H1 (cell line): ENCODE measurements at regions not wholly inside any gene's neighbourhood (a gene's known extent, or its start where the extent isn't known, plus 50 kb on each side); places are given as distances from the start of the nearest gene placed in this dataset.

Source experiments
- CTCF ChIA-PET: fragments of 300-600 bp; sonication (Branson Sonifier 250); formaldehyde crosslinking; loops from one replicate; lab custom pipeline; 2021; ENCODE audit not compliant: partially characterized antibody; lab: Charles Lee
- POLR2A ChIA-PET: fragments of 300-600 bp; sonication (Branson Sonifier 250); formaldehyde crosslinking; loops from one replicate; lab custom pipeline; 2021; ENCODE audit warnings: inconsistent platforms; ENCODE audit not compliant: partially characterized antibody; lab: Charles Lee
- DNase-seq, 2 experiments: peaks; one replicate each; pipeline versions ENCODE4 v3.0.0 to v3.0.0-alpha.2; 2010 to 2022; ENCODE audit warnings: low spot score in 2 of 2, low read depth in 1 of 2, mixed read lengths in 1 of 2
- FAIRE-seq: peaks from 2 replicates; lab custom pipeline; 2011; peaks lifted over from hg19 to GRCh38; lab: Jason Lieb, UNC
- H2AFZ ChIP-seq: 2 replicates; pipeline ENCODE4 v1.8.1; 2012; ENCODE audit warnings: low read length, inconsistent platforms
- H2AK5ac ChIP-seq: 2 replicates; pipeline ENCODE4 v1.6.1; 2013; ENCODE audit warnings: low read depth, low read length
- H2BK120ac ChIP-seq: replicated peaks from 2 replicates; pipeline ENCODE3; 2013; ENCODE audit warnings: low read depth, low read length, inconsistent platforms
- H2BK12ac ChIP-seq: 2 replicates; pipeline ENCODE4 v1.6.1; 2013; ENCODE audit warnings: low read depth, low read length
- H2BK15ac ChIP-seq: 2 replicates; pipeline ENCODE4 v1.6.1; 2013; ENCODE audit warnings: low read length
- H2BK20ac ChIP-seq: 2 replicates; pipeline ENCODE4 v1.6.1; 2013; ENCODE audit warnings: low read length
- H2BK5ac ChIP-seq: 2 replicates; pipeline ENCODE4 v1.6.1; 2013; ENCODE audit warnings: low read depth, low read length
- H3K14ac ChIP-seq: 2 replicates; pipeline ENCODE4 v1.6.1; 2013; ENCODE audit warnings: inconsistent platforms; ENCODE audit not compliant: insufficient read length
- H3K18ac ChIP-seq: 2 replicates; pipeline ENCODE4 v1.6.1; 2013; ENCODE audit warnings: low read length; ENCODE audit errors: extremely low read depth
- H3K23ac ChIP-seq: 2 replicates; pipeline ENCODE4 v1.6.1; 2013; ENCODE audit warnings: inconsistent platforms; ENCODE audit not compliant: insufficient read length
- H3K23me2 ChIP-seq: 2 replicates; pipeline ENCODE4 v1.6.1; 2013; ENCODE audit warnings: low read depth, low read length
- H3K27ac ChIP-seq: 2 replicates; pipeline ENCODE4 v1.6.1; 2011; ENCODE audit warnings: low read depth, low read length, inconsistent platforms
- H3K27me3 ChIP-seq, 4 experiments: replicated peaks in 1 of 4; 1 replicate in 1 of 4; 2 replicates in 3 of 4; pipeline versions ENCODE4 v1.6.1 to v1.8.1; 2011 to 2013; ENCODE audit warnings: low read length in 3 of 4, mild to moderate bottlenecking in 3 of 4, inconsistent platforms in 2 of 4, mixed read lengths in 2 of 4, moderate library complexity in 1 of 4; ENCODE audit not compliant: control insufficient read depth in 3 of 4, insufficient read depth in 3 of 4; ENCODE audit errors: extremely low read depth in 1 of 4
- H3K36me3 ChIP-seq, 4 experiments: 2 replicates each; pipeline versions ENCODE4 v1.6.1 to v1.8.1; 2011 to 2013; ENCODE audit warnings: mild to moderate bottlenecking in 4 of 4, low read length in 3 of 4, moderate library complexity in 2 of 4, control low read depth in 1 of 4, inconsistent platforms in 1 of 4; ENCODE audit not compliant: insufficient read depth in 4 of 4, control insufficient read depth in 2 of 4
- H3K4ac ChIP-seq: replicated peaks from 2 replicates; pipeline ENCODE3; 2013; ENCODE audit warnings: low read length, low read depth, mixed read lengths, inconsistent platforms; ENCODE audit not compliant: insufficient read length
- H3K4me1 ChIP-seq, 4 experiments: replicated peaks in 1 of 4; 1 replicate in 1 of 4; 2 replicates in 3 of 4; pipeline versions ENCODE4 v1.6.1 to v1.8.1; 2011 to 2013; ENCODE audit warnings: low read length in 3 of 4, inconsistent platforms in 2 of 4, mixed read lengths in 1 of 4; ENCODE audit not compliant: insufficient read depth in 4 of 4, control insufficient read depth in 3 of 4
- H3K4me2 ChIP-seq, 2 experiments: 2 replicates each; pipeline versions ENCODE4 v1.6.1 to v1.8.1; 2011 to 2013; ENCODE audit warnings: low read depth in 2 of 2, low read length in 2 of 2, control low read depth in 1 of 2, inconsistent platforms in 1 of 2, mild to moderate bottlenecking in 1 of 2; ENCODE audit not compliant: insufficient read depth in 1 of 2
- H3K4me3 ChIP-seq, 4 experiments: fragments of 200-600, 300-600 bp in 1 of 4; sonication (generic), shearing (Covaris generic), sonication (Bioruptor Twin) in 1 of 4; 2 replicates each; pipeline versions ENCODE4 v1.5.1 to v1.8.1; 2011 to 2016; ENCODE audit warnings: low read length in 4 of 4, low read depth in 3 of 4, control low read depth in 2 of 4, inconsistent platforms in 2 of 4, mild to moderate bottlenecking in 2 of 4, mixed read lengths in 1 of 4, moderate library complexity in 1 of 4; ENCODE audit not compliant: insufficient read depth in 2 of 4; ENCODE audit errors: extremely low read depth in 1 of 4
- H3K56ac ChIP-seq: replicated peaks from 2 replicates; pipeline ENCODE3; 2013; ENCODE audit warnings: low read depth, mild to moderate bottlenecking, mixed read lengths, low read length, inconsistent platforms; ENCODE audit not compliant: insufficient read length
- H3K79me1 ChIP-seq: 2 replicates; pipeline ENCODE4 v1.6.1; 2013; ENCODE audit warnings: low read depth, low read length, control low read depth
- H3K79me2 ChIP-seq, 2 experiments: 2 replicates each; pipeline versions ENCODE4 v1.6.1 to v1.8.1; 2012 to 2013; ENCODE audit warnings: low read length in 2 of 2, mild to moderate bottlenecking in 2 of 2, inconsistent platforms in 1 of 2; ENCODE audit not compliant: insufficient read depth in 2 of 2, control insufficient read depth in 1 of 2
- H3K9ac ChIP-seq, 4 experiments: replicated peaks in 1 of 4; 1 replicate in 1 of 4; 2 replicates in 3 of 4; pipeline versions ENCODE4 v1.6.1 to v1.8.1; 2011 to 2013; ENCODE audit warnings: low read depth in 3 of 4, low read length in 3 of 4, control low read depth in 2 of 4, mild to moderate bottlenecking in 2 of 4, moderate library complexity in 2 of 4, inconsistent platforms in 1 of 4; ENCODE audit errors: extremely low read depth in 1 of 4
- H3K9me3 ChIP-seq, 2 experiments: 2 replicates each; pipeline versions ENCODE4 v1.6.1 to v1.8.1; 2012 to 2013; ENCODE audit warnings: mild to moderate bottlenecking in 2 of 2, moderate library complexity in 2 of 2, control low read depth in 1 of 2, inconsistent platforms in 1 of 2, low read depth in 1 of 2, low read length in 1 of 2, mixed read lengths in 1 of 2; ENCODE audit not compliant: insufficient read depth in 2 of 2
- H4K20me1 ChIP-seq, 2 experiments: replicated peaks in 1 of 2; 2 replicates each; pipeline versions ENCODE3 to v1.8.1; 2011 to 2013; ENCODE audit warnings: inconsistent platforms in 2 of 2, low read length in 2 of 2, mild to moderate bottlenecking in 1 of 2; ENCODE audit not compliant: insufficient read depth in 2 of 2, control insufficient read depth in 1 of 2
- H4K5ac ChIP-seq: 2 replicates; pipeline ENCODE4 v1.6.1; 2013; ENCODE audit warnings: low read length, low read depth, mixed read lengths, inconsistent platforms; ENCODE audit not compliant: insufficient read length
- H4K8ac ChIP-seq: 2 replicates; pipeline ENCODE4 v1.8.0; 2013; ENCODE audit warnings: mild to moderate bottlenecking, moderate library complexity, low read length, inconsistent platforms; ENCODE audit not compliant: insufficient read depth; ENCODE audit errors: extremely low read depth
- H4K91ac ChIP-seq: replicated peaks from 2 replicates; pipeline ENCODE3; 2013; ENCODE audit warnings: low read length, mixed read lengths, inconsistent platforms; ENCODE audit not compliant: insufficient read length
- BCL11A ChIP-seq, 2 experiments: IDR thresholded peaks; one replicate each; pipeline ENCODE4 v1.6.1; 2011; ENCODE audit warnings: low read depth in 2 of 2, low read length in 2 of 2, mild to moderate bottlenecking in 2 of 2
- BRCA1 ChIP-seq: IDR thresholded peaks from 2 replicates; pipeline ENCODE4 v1.6.1; 2012; ENCODE audit warnings: low read depth, low read length, improper control_type of control experiment
- CEBPB ChIP-seq: IDR thresholded peaks from 2 replicates; pipeline ENCODE4 v1.6.1; 2012; ENCODE audit warnings: low read depth, low read length
- CTBP2 ChIP-seq: IDR thresholded peaks from 2 replicates; pipeline ENCODE4 v1.7.0; 2011; ENCODE audit warnings: borderline replicate concordance, mild to moderate bottlenecking, moderate library complexity, mixed read lengths, low read length; ENCODE audit not compliant: insufficient read depth, insufficient read length
- EGR1 ChIP-seq: IDR thresholded peaks from 2 replicates; pipeline ENCODE4 v1.6.1; 2011; ENCODE audit warnings: low read depth, low read length, borderline replicate concordance
- HDAC2 ChIP-seq, 2 experiments: fragments of 300-600 bp in 1 of 2; sonication (generic) in 1 of 2; IDR thresholded peaks; 2 replicates each; pipeline ENCODE4 v1.6.1; 2011 to 2012; ENCODE audit warnings: low read depth in 2 of 2, low read length in 2 of 2, mild to moderate bottlenecking in 2 of 2, moderate library complexity in 2 of 2, borderline replicate concordance in 1 of 2, inconsistent platforms in 1 of 2
- KDM1A ChIP-seq: fragments of 200-600, 300-600 bp; sonication (generic); IDR thresholded peaks from 2 replicates; pipeline ENCODE4 v1.7.1; 2016; ENCODE audit warnings: mild to moderate bottlenecking, low read length, borderline replicate concordance
- MAFK ChIP-seq: IDR thresholded peaks from 2 replicates; pipeline ENCODE4 v1.6.1; 2012; ENCODE audit warnings: low read depth, mild to moderate bottlenecking, improper control_type of control experiment, low read length
- POLR2AphosphoS5 ChIP-seq: IDR thresholded peaks from 2 replicates; pipeline ENCODE4 v1.6.1; 2011; ENCODE audit warnings: low read depth, low read length
- RFX5 ChIP-seq: IDR thresholded peaks from 2 replicates; pipeline ENCODE4 v1.6.1; 2011; ENCODE audit warnings: low read depth, low read length, improper control_type of control experiment, borderline replicate concordance
- RNF2 ChIP-seq: fragments of 200-900, 300-1000 bp; sonication (generic); IDR thresholded peaks from 2 replicates; pipeline ENCODE4 v1.7.1; 2016; ENCODE audit warnings: borderline replicate concordance, low read depth, mild to moderate bottlenecking, antibody characterized with exemption, low read length; ENCODE audit not compliant: poor library complexity, severe bottlenecking; ENCODE audit errors: missing control alignments
- SIRT6 ChIP-seq: IDR thresholded peaks from one replicate; pipeline ENCODE4 v1.7.1; 2012; ENCODE audit warnings: low read length, inconsistent platforms
- SP1 ChIP-seq: IDR thresholded peaks from 2 replicates; pipeline ENCODE4 v1.6.1; 2011; ENCODE audit warnings: low read depth, low read length
- TBP ChIP-seq: IDR thresholded peaks from 2 replicates; pipeline ENCODE4 v1.6.1; 2011; ENCODE audit warnings: low read depth, low read length, improper control_type of control experiment
- WGBS, 2 experiments: shearing (Covaris generic) in 1 of 2; methylation state at CpG; one replicate each; pipeline versions ENCODE4 v1.1.6 to v1.1.7; 2013 to 2015; ENCODE audit warnings: low lambda C conversion rate in 2 of 2, mixed read lengths in 2 of 2, inconsistent platforms in 1 of 2, low coverage in 1 of 2, missing lambda C conversion rate in 1 of 2; ENCODE audit not compliant: insufficient replicate concordance in 2 of 2, insufficient coverage in 1 of 2, insufficient read length in 1 of 2; ENCODE audit errors: extremely low coverage in 1 of 2, missing lambda C conversion rate in 1 of 2; 5-methylcytosine and 5-hydroxymethylcytosine counted together

DNA sequence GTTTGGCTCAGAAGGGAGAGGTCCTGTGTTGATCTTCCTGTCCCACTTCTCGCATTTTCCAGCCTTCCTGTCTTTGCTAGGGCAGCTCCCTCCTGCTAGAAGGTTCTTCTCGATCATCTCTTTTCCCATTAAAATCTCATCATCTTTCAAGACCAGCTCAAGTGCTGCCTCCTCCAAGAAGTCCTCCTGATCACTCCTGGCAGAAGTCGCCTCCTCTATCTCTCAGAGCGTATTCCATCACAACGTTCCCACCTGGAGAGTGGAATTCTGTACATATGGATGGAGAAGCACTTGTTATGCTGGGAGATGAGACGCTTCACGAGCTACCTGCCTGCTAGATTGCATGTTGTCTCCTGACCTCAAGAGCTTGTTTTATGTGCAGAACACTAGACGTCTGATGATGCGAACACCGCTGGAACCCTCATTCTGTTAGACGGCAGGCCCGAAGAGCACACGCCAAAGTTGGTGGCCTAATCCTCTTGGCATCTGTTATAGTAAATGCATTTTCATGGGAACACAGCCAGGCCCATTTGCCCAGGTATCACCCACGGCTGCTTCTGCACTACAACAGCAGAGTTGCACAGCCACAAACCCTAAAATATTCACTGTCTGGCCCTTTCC lies 68.0 kb upstream of the INSIG1 start:
- peaks cover 0 to 19% (median 17%) of the 10 kb centered on the region in 4 experiments; a peak in 6 of 7 replicates for H3K4me1 ChIP-seq
- no peak overlapping the region for H3K27ac ChIP-seq
- no peaks in the 10 kb centered on the region for H3K23me2 ChIP-seq
- no peak overlapping the region for H3K18ac ChIP-seq
- H3K4me3 ChIP-seq, result no peak overlapping the region
- no peak overlapping the region for H3K14ac ChIP-seq
- H2BK12ac ChIP-seq, result no peak overlapping the region
- peaks cover 0 to 15% (median 7%) of the 10 kb centered on the region in 4 experiments; a peak in 5 of 7 replicates for H3K27me3 ChIP-seq
- H2BK120ac ChIP-seq, result no peak overlapping the region
- H3K23ac ChIP-seq, result no peak overlapping the region
- FAIRE-seq (no peak), DNase-seq (no peak)
- WGBS, 2 experiments, result 91% methylated on average over 14 of the region's 14 CpGs; no CpG with 5 or more reads in 1 of the 2 experiments
- no peaks in the 10 kb centered on the region for H3K79me2 ChIP-seq
- H3K56ac ChIP-seq, result no peak overlapping the region
- H2BK5ac ChIP-seq, result no peak overlapping the region
- no peak overlapping the region for H4K5ac ChIP-seq
- ChIA-PET CTCF (interaction anchor here (0.7 to 1.2 kb wide), 2 partner anchors 8 to 17 kb away, joined by 3 to 4 read pairs; no protein-coding TSS in a partner anchor), POLR2A (no interaction called here)
- no peak overlapping the region for H3K4ac ChIP-seq
- H2AFZ ChIP-seq, result no peak overlapping the region
- H4K8ac ChIP-seq, result no peak overlapping the region
- H4K91ac ChIP-seq, result no peak overlapping the region
- no peaks in the 10 kb centered on the region for H3K79me1 ChIP-seq
- H3K9me3 ChIP-seq, result no peaks in the 10 kb centered on the region; a peak in 1 of 4 replicates
- H2BK20ac ChIP-seq, result no peak overlapping the region
- 0 out of 2 replicates have a peak overlapping the region, but pooled peaks have one; percentile 89 for H2BK15ac ChIP-seq
- H3K36me3 ChIP-seq, result no peaks in the 10 kb centered on the region
- no peak overlapping the region for H2AK5ac ChIP-seq
- no peak overlapping the region for H3K9ac ChIP-seq
- no peak overlapping the region for H3K4me2 ChIP-seq
- H4K20me1 ChIP-seq, result no peaks in the 10 kb centered on the region
- no peak for TF ChIP-seq BCL11A (IDR thresholded peaks at IDR 0.05; ENCODE audit: low read depth in 2 of 2, low read length in 2 of 2)
- TF ChIP-seq SP1, result no peak
- TF ChIP-seq KDM1A, result no peak
- no peak for TF ChIP-seq EGR1
- TF ChIP-seq TBP, result no peak
- TF ChIP-seq HDAC2 (IDR thresholded peaks at IDR 0.05; ENCODE audit: borderline replicate concordance in 1 of 2, low read depth in 2 of 2, low read length in 2 of 2), result no peak
- no peak for TF ChIP-seq CEBPB
- TF ChIP-seq POLR2AphosphoS5, result no peak
- no peak for TF ChIP-seq RFX5
- TF ChIP-seq MAFK, result no peak
- TF ChIP-seq RNF2, result no peak
- TF ChIP-seq CTBP2, result no peak
- no peak for TF ChIP-seq SIRT6
- TF ChIP-seq BRCA1, result no peak
